ENCODE measurements at regions not wholly inside any gene's neighbourhood (a gene's known extent, or its start where the extent isn't known, plus 50 kb on each side); places are given as distances from the start of the nearest gene placed in this dataset.

GRCh38 chr4:52374877-52375276, 284.2 kb downstream of the USP46 start:
- H3K27me3 ChIP-seq (ENCODE audit: low read depth), result no peaks in the 10 kb centered on the region
- no peak for TF ChIP-seq CTCF (IDR thresholded peaks at IDR 0.05; ENCODE audit: borderline replicate concordance)
- H3K4me1 ChIP-seq, result peaks cover 3% of the 10 kb centered on the region
- no peaks in the 10 kb centered on the region for H3K36me3 ChIP-seq
- intact Hi-C loops (cut with micrococcal nuclease), result loop anchor here (5.0 kb wide), 1 partner anchor 607 kb away; no protein-coding TSS in a partner anchor
- H3K27ac ChIP-seq (replicated peaks), result no peak overlapping the region
- DNase-seq, result no peak
- H3K4me3 ChIP-seq, result no peak overlapping the region
- H3K9me3 ChIP-seq (replicated peaks), result no peaks in the 10 kb centered on the region

- Histone ChIP-seq H3K9me3 (replicated peaks) (no peaks in the 10 kb centered on the region), H3K27ac (replicated peaks) (no peak overlapping the region), H3K36me3 (no peaks in the 10 kb centered on the region), H3K27me3 (ENCODE audit: low read depth) (no peaks in the 10 kb centered on the region), H3K4me1 (peaks cover 3% of the 10 kb centered on the region), H3K4me3 (no peak overlapping the region)
- intact Hi-C loops (cut with micrococcal nuclease), result loop anchor here (5.0 kb wide), 1 partner anchor 606 kb away; no protein-coding TSS in a partner anchor
- no peak for DNase-seq
- TF ChIP-seq CTCF (IDR thresholded peaks at IDR 0.05; ENCODE audit: borderline replicate concordance), result peak; percentile 65
Measured at GRCh38 chr4:52376132-52376704, 282.9 kb downstream of the USP46 start.

GRCh38 chr4:52377563-52377962, 281.5 kb downstream of the USP46 start:
- peaks cover 3% of the 10 kb centered on the region for H3K4me1 ChIP-seq
- no peaks in the 10 kb centered on the region for H3K27me3 ChIP-seq (ENCODE audit: low read depth)
- H3K27ac ChIP-seq (replicated peaks), result no peak overlapping the region
- no peak for DNase-seq
- H3K36me3 ChIP-seq, result no peaks in the 10 kb centered on the region
- intact Hi-C loops (cut with micrococcal nuclease), result loop anchor here (5.0 kb wide), 1 partner anchor 605 kb away; no protein-coding TSS in a partner anchor
- H3K9me3 ChIP-seq (replicated peaks), result no peaks in the 10 kb centered on the region
- H3K4me3 ChIP-seq, result no peak overlapping the region
- TF ChIP-seq CTCF (IDR thresholded peaks at IDR 0.05; ENCODE audit: borderline replicate concordance), result no peak

GRCh38 chr4:52407545-52407944, 251.6 kb downstream of the USP46 start:
- intact Hi-C loops (cut with micrococcal nuclease), result no loop called here
- no peaks in the 10 kb centered on the region for H3K36me3 ChIP-seq
- TF ChIP-seq CTCF (IDR thresholded peaks at IDR 0.05; ENCODE audit: borderline replicate concordance), result no peak

GRCh38 chr4:52408032-52408431, 251.1 kb downstream of the USP46 start:
- no peaks in the 10 kb centered on the region for H3K27me3 ChIP-seq (ENCODE audit: low read depth)
- H3K36me3 ChIP-seq, result no peaks in the 10 kb centered on the region
- no peak overlapping the region for H3K4me3 ChIP-seq
- H3K9me3 ChIP-seq (replicated peaks), result peaks cover 5% of the 10 kb centered on the region
- H3K27ac ChIP-seq (replicated peaks), result no peak overlapping the region
- DNase-seq, result no peak
- TF ChIP-seq CTCF (IDR thresholded peaks at IDR 0.05; ENCODE audit: borderline replicate concordance), result no peak
- intact Hi-C loops (cut with micrococcal nuclease), result no loop called here
- H3K4me1 ChIP-seq, result peaks cover 9% of the 10 kb centered on the region

More at GRCh38 chr4:52407545-52407944, 251.6 kb downstream of the USP46 start:
- Histone ChIP-seq H3K4me1 (peaks cover 9% of the 10 kb centered on the region), H3K27me3 (ENCODE audit: low read depth) (no peaks in the 10 kb centered on the region), H3K4me3 (no peak overlapping the region), H3K27ac (replicated peaks) (no peak overlapping the region), H3K9me3 (replicated peaks) (peaks cover 5% of the 10 kb centered on the region)
- DNase-seq, result no peak

Measured in left ventricle myocardium inferior (tissue), 1 donor.